Skeletal muscle cell (primary cell): ENCODE measurements at regions not wholly inside any gene's neighbourhood (a gene's known extent, or its start where the extent isn't known, plus 50 kb on each side); places are given as distances from the start of the nearest gene placed in this dataset.
"Not testable (repeated sequence)": the region's sequence is repeated elsewhere in the genome, so short reads cannot be mapped to it uniquely, and the experiment has no call there.

ENCODE experiments used
- DNase-seq: peaks from one replicate; pipeline ENCODE4 v3.0.0-alpha.2; 2010; ENCODE audit warnings: low read depth
- H3K4me3 ChIP-seq: 2 replicates; pipeline ENCODE4 v1.5.1; 2011; ENCODE audit warnings: low read depth, mild to moderate bottlenecking, control low read depth, low read length, moderate library complexity

DNA sequence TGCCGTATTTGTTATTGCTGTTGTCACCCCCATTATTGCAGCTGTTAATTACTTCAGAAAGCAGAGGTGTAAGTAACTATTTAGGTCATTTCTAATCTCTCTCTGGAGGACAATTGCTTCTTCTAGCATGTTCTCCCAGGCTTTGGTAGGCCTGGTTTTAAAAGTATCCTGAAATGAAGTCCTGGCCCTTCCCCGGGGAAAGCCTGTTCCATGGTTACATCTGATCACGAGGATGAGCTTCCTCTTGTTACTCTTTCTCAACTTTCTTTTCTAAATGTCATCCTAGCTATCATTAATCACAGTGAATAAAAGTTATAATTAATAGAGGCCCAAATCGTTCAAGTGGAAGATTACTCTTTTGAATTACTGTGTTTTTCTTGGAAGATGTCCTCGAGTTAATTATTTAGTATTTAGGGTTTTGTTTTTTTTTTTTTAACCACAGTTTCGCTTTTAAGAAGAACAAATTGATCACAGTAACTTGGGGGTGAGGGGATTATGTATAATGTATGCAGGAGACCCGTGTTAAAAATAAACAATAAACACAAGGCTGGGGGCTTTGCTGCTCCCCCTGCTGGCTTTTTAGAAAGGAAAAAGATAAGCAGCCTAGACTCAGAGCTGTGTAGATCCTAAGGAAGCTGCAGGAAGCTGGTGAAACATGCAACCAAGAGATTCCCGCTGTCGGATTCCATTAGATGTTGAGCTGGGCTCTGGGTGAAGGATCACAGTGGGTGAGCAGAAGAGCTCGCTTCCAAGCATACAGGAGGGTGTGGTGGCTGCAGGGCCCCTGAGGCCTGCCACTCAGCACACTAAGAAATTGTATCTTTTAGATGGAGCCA, 420.1 kb downstream of the FUT8 start:
- no peak overlapping the region for H3K4me3 ChIP-seq
- no peak for DNase-seq

DNA sequence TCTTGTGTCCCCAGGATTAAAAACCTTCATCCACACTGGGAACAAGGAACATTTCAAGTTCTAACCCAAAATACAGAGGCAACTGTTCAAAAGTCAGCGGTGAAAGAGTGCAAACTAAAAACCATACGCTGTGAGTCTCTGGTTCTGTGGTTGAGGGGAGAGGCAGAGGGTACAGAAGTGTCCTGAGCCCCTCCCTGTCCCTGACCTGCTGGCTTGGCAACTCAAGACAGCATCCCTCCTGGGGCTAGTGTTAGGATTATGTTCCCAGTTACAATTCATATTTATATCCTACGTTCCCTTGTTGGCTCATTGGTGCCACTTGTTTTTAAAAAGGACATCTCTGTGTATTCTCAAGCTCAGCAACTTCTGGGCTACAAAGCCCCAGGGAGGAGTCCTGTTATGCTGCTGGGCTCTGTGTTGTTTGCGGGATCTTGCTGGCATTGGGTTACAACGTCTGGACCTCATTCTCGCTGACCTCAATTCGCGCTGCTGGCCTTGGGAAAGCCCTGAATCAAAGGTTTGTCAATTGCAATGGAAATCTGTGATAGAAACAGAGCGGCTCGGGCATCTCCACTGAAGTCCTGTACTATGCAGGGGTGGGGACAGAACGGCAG, 420.8 kb downstream of the FUT8 start:
- no peak for DNase-seq
- H3K4me3 ChIP-seq: no peak overlapping the region

DNA sequence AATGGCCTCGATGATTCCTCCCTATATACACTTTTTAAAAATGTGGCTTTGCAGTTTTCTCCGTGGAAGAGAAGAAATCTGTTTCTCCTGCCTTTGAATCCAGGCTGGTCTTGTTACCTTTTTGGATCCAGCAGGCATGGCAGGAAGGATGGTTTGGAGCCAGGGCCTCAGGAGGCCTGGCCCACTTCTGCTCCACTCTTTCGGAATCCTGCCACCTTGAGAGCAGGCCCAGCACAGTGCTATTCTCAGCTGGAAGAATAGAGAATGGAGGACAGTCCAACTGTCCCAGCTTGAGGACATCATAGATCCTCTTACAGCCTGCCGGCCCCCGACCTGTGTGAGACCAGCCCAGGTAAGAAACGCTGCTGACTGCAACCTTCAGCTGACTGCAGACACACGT, 421.5 kb downstream of the FUT8 start:
- H3K4me3 ChIP-seq: no peak overlapping the region
- no peak for DNase-seq

DNA sequence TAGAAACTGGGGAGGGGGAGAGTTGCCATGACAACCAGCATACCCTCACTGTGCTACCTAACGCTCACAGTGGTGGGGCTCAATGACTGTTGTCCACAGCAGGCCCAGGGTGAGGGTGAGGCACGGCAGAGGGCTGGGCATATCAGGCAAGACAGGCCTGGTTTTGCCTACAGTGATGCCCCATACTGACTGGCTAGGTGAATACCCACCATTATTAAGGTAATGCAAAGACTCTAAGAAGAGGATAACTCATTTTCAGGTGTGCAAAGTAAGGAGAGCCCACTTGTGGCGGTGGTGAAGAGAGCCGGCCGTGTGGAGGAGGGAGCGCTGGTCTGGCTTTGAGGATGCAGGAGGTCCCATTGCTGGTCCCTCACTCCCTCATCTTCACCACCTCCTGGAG, 422.3 kb downstream of the FUT8 start:
- DNase-seq: no peak
- no peak overlapping the region for H3K4me3 ChIP-seq

DNA sequence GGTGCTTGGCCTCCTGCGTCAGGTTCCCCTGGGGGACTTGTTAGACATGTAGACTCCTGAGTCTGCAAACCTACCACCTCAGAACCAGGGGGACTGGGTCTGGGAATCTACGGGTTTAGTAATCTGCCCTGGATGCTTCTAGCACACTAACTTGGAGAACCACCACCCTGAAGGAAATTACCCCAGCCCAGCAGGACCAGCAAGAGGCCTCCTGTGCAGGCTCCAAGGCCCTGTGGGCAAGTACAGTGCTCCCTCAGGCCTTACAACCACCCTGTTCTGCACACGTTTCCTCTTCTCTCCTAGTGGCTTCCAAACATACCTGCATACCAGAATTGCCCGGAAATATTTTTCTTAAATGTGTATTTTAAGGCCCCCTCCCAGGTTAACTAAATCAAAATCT, 423.0 kb downstream of the FUT8 start:
- DNase-seq: no peak
- H3K4me3 ChIP-seq: no peak overlapping the region

DNA sequence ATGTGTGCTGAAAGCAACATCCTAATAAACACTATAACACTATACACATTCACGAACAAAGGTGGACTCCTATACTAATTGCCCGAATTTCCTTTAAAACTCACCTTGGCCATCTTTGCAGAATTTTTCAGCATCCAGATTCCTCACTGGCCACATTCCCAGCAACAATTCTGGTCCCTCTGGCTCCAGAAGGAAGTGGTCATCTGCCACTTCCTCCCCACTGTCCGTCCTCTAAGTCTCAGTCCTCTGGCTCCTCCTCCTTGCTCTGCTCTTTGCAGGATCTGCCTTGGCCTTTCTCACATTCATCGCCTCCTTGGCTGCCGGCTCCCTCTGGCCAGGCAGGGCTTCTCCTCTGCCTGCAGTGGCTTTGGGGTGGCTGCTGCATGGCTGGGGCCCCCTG, 426.0 kb downstream of the FUT8 start:
- no peak for DNase-seq
- H3K4me3 ChIP-seq: no peak overlapping the region

DNA sequence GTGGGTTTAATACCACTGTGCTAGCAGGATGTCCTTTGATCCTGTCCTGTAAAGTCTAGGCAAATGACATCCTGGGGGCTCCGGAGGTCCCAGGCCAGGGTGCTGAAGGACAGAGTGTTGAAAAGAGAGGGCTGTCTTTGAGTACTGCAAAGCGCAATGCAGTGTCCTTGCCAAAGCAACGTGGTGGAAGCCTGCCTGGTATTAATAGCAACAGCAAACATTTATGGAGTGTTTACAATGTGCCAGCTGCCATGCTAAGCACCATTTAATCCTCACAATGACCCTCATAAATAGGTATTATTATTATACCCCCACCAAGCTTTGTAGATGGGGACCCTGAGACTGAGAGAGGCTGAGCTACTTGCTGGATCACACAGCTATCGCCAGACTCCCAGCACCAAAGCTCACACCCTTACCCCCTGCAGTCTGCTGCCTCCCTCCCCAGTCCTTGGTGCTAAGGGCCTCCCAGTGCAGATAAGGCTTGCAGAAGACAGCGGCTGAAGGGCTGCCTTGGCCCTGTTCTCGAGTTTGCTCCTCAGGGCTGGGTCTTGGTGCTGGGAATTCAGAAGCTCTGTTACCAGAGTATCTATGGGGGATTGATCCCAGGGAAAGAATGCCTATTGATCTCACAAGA, 427.7 kb downstream of the FUT8 start:
- DNase-seq: no peak
- H3K4me3 ChIP-seq: no peak overlapping the region

DNA sequence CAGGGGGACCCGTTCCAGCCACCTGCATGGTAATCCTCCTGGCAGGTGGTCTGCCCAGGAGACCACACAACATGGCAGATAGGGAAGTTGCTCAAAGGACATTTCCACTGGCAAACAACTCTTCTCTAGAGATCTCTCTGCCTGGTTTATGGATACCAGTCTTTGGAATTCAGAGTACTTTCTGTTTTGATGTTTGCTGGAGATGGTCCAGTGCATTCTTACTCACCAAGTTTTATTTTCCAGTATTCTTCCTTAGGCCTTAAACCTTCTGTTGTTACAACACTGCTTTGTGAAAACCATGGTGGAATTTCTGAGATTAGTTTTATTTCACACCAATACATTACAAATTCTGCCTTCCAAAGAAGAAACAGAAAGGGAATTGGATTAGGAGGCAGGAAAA, 428.3 kb downstream of the FUT8 start:
- no peak for DNase-seq

DNA sequence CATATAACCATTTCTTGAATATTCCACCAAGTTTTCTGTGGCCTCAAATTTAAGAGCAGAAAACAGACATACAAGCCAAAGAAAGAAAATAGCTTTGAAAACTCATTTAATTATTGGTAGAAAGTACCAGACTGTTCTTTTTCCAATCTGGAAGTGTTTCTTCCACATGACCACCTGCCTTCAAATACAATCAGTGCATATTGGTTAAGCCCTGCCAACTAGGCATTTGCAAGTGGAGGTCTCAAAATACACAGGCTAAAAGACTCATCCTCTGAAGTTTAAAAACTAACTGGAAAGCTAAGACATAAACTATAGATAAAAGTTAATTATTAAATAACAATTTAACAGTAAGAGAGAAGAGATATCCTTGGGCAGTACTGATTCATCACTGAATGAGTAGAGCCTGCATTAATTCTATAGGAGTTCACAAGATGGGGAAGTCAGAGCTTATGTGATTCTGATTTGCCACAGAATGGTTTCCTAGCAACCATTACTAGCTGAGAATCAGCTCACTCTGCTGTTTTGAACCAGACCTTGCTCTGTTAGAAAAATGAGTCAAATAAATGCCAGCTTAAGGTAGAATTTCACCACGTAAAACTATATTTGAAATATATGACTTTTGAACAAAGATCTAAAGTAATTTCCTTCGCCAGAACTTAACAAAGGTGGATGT, 433.8 kb downstream of the FUT8 start:
- no peak overlapping the region for H3K4me3 ChIP-seq
- no peak for DNase-seq

More for the DNA sequence above, 428.3 kb downstream of the FUT8 start:
- no peak overlapping the region for H3K4me3 ChIP-seq

DNA sequence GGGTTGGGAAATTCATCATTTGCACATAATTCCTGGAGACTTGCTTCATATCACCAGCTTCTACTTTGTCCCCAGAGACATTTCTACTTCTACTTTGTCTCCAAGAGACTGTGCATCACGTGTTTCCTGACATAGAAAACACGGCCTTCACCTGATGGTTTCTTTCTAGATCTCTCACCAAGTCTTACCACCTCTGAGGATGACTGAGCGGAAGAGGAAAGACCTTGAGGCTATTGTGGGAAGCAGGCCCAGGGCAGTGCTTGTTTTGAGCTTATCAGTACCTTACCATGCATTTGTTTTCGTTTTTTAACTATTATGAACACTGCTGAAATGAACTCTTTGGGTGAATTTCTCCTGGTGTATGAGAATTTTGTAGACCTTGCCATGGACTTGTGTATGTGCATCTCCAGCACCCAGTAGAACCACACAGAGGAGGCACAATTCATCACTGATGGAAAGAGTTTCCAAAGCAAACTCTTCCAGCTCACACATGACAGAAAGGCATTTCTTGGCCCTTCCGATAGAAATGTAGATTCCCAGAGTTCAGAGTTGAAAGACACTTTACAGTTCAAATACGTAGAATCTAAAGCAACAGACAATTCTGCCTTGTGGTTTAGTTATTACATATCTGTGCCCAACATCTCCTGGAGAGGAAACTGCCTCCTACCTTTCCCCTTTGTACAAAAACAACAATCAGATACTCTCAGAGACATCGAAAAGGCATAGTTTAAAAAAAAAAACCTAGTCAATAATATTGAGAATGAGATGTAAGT, 434.7 kb downstream of the FUT8 start:
- no peak overlapping the region for H3K4me3 ChIP-seq
- no peak for DNase-seq

DNA sequence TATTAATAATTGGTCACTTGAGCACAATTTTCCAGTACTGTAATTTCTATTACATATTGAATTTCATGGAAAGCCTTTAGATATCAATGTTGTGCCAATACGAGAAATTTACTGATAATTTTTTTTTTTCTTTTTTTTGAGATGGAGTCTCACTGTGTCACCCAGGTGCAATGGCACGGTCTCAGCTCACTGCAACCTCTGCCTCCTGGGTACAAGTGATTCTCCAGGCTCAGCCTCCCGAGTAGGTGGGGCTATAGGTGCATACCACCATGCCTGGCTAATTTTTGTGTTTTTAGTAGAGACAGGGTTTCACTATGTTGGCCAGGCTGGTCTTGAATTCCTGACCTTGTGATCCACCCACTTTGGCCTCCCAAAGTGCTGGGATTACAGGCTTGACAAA, 435.4 kb downstream of the FUT8 start:
- DNase-seq: not testable (repeated sequence)

DNA sequence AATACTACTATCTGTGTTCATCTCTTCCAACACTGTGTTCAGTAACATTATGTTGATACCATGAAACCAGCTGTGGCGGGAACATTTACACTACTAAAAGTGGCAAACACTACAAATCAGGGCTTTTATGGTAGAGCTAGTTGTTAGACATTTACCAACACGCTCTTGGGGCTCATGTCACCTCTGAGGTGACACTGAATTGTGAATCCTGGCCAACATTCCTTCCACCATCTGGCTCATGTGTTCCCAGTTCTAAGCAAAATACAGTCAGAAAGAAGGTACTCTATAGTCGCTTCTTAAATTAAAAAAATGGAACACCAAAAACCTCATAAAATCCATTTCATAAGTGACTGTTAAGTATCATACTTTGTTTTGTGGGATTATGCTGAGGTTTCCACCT, 436.6 kb downstream of the FUT8 start:
- no peak for DNase-seq
- H3K4me3 ChIP-seq: no peak overlapping the region

More for the DNA sequence above, 435.4 kb downstream of the FUT8 start:
- H3K4me3 ChIP-seq: not testable (repeated sequence)

DNA sequence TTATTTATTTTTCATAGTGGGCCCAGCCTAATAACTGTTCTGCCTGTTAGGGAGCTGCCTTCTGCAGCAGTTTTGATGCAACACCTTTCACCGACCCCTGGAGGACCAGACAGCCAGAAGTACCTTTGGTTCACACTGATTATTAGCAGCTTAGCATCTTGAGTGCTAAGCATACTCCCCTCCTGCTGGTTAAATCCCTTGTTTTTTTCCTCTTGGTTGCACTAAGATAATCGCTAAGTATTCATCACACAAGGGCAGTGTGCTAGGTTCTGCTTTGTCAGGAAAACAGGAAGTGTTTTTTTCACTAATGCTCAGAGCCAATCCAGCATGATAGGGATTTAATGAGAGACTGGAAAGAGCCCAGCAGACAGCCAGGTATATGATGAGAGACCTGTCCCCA, 437.0 kb downstream of the FUT8 start:
- no peak overlapping the region for H3K4me3 ChIP-seq
- DNase-seq: no peak

DNA sequence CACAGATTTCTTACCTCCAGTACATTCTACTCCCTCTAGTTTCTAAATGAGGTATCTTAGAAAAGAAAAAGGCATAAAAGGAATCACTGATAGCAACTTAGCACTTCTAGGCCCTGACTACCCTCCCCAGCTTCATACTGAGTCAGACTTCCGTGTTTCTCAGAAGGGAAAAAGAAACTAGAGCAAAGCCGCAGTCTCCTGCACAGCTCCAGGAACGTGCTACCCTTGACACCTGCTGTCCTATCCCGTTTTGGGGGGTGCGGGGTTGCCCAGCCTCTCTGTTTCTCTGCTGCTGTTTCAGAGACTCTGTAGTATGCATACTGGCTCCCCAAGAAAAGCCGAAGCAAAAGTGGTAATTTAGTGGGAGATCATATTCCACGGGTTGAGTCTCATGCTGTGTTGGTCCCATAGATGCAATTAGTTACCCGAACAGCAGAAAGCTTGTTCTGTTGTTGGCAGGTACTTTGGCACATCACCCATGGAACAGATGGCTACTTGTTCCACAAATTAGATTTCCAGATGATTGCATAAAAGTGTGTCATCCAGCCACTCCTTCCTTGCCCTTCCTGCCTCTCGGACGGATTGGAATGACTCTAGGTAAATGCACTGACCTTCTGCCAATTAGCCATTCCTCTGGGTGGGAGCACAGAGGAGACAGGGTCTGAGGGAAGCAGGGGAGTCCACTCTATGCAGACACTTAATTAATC, 438.1 kb downstream of the FUT8 start:
- no peak for DNase-seq
- H3K4me3 ChIP-seq: no peak overlapping the region

DNA sequence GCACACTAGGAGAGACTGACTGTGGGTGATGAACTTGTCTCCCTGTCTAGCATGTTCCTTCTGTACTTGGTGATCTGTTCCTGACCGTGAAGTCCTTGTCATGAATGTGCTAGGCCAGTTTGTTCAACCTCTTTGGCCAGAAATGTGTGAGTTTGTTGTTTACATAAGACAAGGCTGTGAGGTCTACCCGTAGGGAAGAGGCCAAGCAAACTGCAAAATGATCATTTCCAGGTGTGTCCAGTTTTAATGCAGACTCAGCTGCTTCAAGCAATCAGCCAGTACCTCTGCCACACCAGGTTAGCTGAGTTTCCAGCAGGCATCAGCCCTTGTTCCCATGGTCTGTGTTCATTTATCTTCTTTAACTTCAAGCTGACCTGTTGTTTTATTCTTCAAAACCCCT, 440.2 kb downstream of the FUT8 start:
- H3K4me3 ChIP-seq: no peak overlapping the region
- no peak for DNase-seq

DNA sequence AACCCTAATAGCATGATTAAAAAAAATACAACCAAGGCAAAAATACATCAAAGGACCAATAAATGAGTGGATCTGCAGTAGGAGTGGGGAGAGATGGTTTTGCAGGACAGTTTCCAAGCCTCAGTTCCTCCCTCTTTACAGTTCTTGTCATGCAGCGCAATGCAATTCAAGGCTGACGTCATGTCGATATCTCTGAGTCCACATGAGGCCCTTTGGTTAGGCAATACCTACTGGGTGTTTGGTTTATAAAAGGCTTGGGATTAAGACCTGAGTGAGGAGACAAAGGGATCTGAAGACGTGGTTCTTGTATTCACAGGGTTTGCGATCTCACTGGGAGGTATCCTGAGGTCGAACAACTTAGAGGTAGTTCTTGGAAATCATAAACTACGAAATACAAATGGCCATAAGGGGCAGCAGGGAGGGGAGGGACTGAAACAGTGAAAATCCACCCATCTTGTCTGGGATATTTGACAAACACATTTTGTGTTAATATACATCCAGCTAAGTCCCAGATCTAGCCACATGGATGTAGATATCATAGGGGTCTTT, 441.0 kb downstream of the FUT8 start:
- H3K4me3 ChIP-seq: no peak overlapping the region
- no peak for DNase-seq

DNA sequence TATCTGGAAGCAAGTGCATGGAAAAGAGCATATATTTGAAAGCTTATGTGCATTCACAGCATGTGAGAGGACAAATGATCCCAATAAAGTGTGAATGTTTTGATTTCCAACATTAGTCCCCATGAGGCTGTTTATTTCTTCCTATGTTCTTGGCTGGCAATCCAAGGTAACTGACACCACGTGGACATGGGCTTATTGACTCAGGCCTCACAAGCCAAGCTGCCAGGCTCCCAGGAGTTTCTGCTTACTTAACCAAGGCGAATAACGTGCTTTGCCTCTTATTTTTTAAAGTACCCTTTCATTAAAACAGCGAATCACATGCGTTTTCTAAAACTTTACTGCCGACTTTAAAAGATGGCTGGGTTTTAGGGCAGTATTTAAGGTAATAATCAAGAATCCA, 441.7 kb downstream of the FUT8 start:
- no peak overlapping the region for H3K4me3 ChIP-seq

DNA sequence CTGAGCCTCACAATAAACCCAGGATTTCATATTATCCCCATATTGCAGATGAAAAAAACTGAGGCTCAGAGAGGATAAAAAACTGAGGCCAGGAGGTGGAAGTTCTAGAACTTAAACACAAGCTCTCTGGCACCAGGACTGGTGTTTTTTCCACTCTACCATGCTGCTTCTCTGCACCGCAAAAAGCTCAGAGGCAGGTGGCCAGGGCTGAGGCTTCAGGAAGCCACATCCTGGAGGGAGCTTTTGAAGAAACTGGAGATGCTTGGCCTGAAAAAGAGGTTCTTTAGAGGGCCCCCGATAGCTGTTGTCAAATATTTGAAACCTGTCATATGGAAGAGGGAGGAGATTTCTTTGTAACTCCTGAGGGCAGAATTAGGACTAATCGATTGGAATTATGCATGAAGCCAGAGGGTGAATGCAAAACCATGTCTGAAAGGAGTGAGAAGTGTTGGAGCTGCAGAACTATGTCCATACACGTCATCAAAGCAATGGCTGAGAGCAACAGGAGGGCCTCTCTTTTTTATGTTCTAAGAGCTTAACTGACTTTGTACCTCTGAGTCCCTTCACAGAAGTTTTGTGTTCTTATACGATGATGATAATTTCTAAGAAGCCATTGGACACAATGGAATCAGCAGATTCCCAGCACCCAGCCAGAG, 448.6 kb downstream of the FUT8 start:
- H3K4me3 ChIP-seq: no peak overlapping the region
- DNase-seq: no peak

More for the DNA sequence above, 441.7 kb downstream of the FUT8 start:
- DNase-seq: no peak
